ENCODE measurements at regions not wholly inside any gene's neighbourhood (a gene's known extent, or its start where the extent isn't known, plus 50 kb on each side); places are given as distances from the start of the nearest gene placed in this dataset.

GRCh38 chr14:87203346-87203745 lies 789.6 kb downstream of the GALC start:
- Histone ChIP-seq H3K4me1 (no peaks in the 10 kb centered on the region), H3K79me2 (ENCODE audit: low read depth) (no peaks in the 10 kb centered on the region), H3K9me3 (ENCODE audit: low read depth) (no peaks in the 10 kb centered on the region), H3K27me3 (no peaks in the 10 kb centered on the region), H3F3A (ENCODE audit: low read depth) (no peaks in the 10 kb centered on the region), H3K36me3 (no peaks in the 10 kb centered on the region), H4K20me1 (ENCODE audit: low read depth) (no peaks in the 10 kb centered on the region), H3K4me2 (no peak overlapping the region), H3K27ac (no peak overlapping the region), H3K9ac (no peak overlapping the region), H3K4me3 (no peak overlapping the region), H2AFZ (replicated peaks) (no peak overlapping the region)
- Mint-ChIP-seq H3K27me3 (ENCODE audit: insufficient read depth, low read depth) (no peaks in the 10 kb centered on the region), H3K9me3 (no peaks in the 10 kb centered on the region), H3K4me1 (no peaks in the 10 kb centered on the region), H3K4me3 (no peak overlapping the region), H3K27ac (no peak overlapping the region), H3K36me3 (no peaks in the 10 kb centered on the region)
- DNase-seq (ENCODE audit: low spot score), result no peak
- TF ChIP-seq, protein P1, sequence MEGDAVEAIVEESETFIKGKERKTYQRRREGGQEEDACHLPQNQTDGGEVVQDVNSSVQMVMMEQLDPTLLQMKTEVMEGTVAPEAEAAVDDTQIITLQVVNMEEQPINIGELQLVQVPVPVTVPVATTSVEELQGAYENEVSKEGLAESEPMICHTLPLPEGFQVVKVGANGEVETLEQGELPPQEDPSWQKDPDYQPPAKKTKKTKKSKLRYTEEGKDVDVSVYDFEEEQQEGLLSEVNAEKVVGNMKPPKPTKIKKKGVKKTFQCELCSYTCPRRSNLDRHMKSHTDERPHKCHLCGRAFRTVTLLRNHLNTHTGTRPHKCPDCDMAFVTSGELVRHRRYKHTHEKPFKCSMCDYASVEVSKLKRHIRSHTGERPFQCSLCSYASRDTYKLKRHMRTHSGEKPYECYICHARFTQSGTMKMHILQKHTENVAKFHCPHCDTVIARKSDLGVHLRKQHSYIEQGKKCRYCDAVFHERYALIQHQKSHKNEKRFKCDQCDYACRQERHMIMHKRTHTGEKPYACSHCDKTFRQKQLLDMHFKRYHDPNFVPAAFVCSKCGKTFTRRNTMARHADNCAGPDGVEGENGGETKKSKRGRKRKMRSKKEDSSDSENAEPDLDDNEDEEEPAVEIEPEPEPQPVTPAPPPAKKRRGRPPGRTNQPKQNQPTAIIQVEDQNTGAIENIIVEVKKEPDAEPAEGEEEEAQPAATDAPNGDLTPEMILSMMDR (IDR thresholded peaks at IDR 0.05), result no peak
- TF ChIP-seq EZH2 (IDR thresholded peaks at IDR 0.05), result no peak
- TF ChIP-seq EZH2phosphoT487 (IDR thresholded peaks at IDR 0.05), result no peak

DNA sequence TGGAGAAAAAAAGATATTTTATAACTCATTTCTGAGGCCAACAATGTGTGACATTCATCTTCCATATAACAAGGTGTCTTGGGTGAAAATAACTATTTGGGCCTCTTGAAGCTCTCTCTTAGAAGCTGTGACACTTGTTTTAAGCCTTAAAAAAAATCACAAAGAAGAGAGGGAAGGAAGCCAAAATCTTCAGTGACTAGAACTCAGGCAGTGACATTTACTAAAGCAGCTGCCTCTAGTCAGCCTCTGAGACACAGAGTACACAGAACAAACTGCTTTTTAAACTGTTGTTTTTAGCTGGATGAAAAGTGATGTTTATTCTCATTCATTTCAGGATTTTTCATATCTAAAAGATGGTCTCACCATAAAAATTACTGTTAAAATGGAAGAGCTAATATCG lies 793.6 kb downstream of the GALC start:
- no peaks in the 10 kb centered on the region for H3K4me1 Mint-ChIP-seq
- Histone ChIP-seq H3K79me2 (ENCODE audit: low read depth) (no peaks in the 10 kb centered on the region), H3K27me3 (no peaks in the 10 kb centered on the region), H3K9ac (no peak overlapping the region), H3K36me3 (no peaks in the 10 kb centered on the region), H3K4me1 (no peaks in the 10 kb centered on the region), H3K27ac (no peak overlapping the region), H3K9me3 (ENCODE audit: low read depth) (no peaks in the 10 kb centered on the region), H2AFZ (replicated peaks) (no peak overlapping the region), H3K4me3 (no peak overlapping the region), H3K4me2 (no peak overlapping the region), H4K20me1 (ENCODE audit: low read depth) (no peaks in the 10 kb centered on the region), H3F3A (ENCODE audit: low read depth) (no peaks in the 10 kb centered on the region)
- no peaks in the 10 kb centered on the region for H3K27me3 Mint-ChIP-seq (ENCODE audit: insufficient read depth, low read depth)
- H3K36me3 Mint-ChIP-seq, result no peaks in the 10 kb centered on the region
- TF ChIP-seq EZH2phosphoT487 (IDR thresholded peaks at IDR 0.05) (no peak), EZH2 (IDR thresholded peaks at IDR 0.05) (no peak)
- TF ChIP-seq, protein P1 (IDR thresholded peaks at IDR 0.05), result no peak
- no peaks in the 10 kb centered on the region for H3K9me3 Mint-ChIP-seq
- no peak for DNase-seq (ENCODE audit: low spot score)
- H3K27ac Mint-ChIP-seq, result no peak overlapping the region
- no peak overlapping the region for H3K4me3 Mint-ChIP-seq

DNA sequence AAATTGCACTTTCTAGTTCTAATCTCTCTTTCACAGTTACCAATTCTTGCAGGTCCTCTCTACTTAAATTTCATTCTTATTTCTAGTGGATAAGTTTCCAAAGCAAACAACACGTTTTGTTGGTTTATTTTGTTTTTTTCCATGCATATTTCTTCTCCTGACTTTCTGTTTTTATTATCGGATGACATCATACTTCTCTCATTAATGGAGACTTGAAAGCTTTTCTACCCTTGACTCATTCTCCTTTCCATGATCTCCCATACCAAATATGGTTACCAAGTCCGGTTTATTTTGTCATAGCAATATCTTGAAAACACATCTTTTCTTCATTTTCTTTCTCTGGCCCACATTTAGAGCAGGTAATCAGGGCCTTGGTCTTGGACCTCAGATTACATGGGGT lies 796.5 kb downstream of the GALC start:
- Histone ChIP-seq H3K27ac (no peak overlapping the region), H4K20me1 (ENCODE audit: low read depth) (no peaks in the 10 kb centered on the region), H3K4me3 (no peak overlapping the region), H3F3A (ENCODE audit: low read depth) (no peaks in the 10 kb centered on the region), H3K4me1 (no peaks in the 10 kb centered on the region), H3K9me3 (ENCODE audit: low read depth) (no peaks in the 10 kb centered on the region), H3K4me2 (no peak overlapping the region), H3K79me2 (ENCODE audit: low read depth) (no peaks in the 10 kb centered on the region), H3K9ac (no peak overlapping the region), H3K27me3 (no peaks in the 10 kb centered on the region), H2AFZ (replicated peaks) (no peak overlapping the region), H3K36me3 (no peaks in the 10 kb centered on the region)
- Mint-ChIP-seq H3K27me3 (ENCODE audit: insufficient read depth, low read depth) (peaks cover 3% of the 10 kb centered on the region), H3K9me3 (no peaks in the 10 kb centered on the region), H3K4me3 (no peak overlapping the region), H3K36me3 (no peaks in the 10 kb centered on the region), H3K4me1 (no peaks in the 10 kb centered on the region), H3K27ac (no peak overlapping the region)
- TF ChIP-seq, protein P1 (IDR thresholded peaks at IDR 0.05), result no peak
- TF ChIP-seq EZH2 (IDR thresholded peaks at IDR 0.05) (no peak), EZH2phosphoT487 (IDR thresholded peaks at IDR 0.05) (no peak)
- no peak for DNase-seq (ENCODE audit: low spot score)

- no peaks in the 10 kb centered on the region for H4K20me1 ChIP-seq (ENCODE audit: low read depth)
- H3F3A ChIP-seq (ENCODE audit: low read depth), result no peaks in the 10 kb centered on the region
- no peak overlapping the region for H3K4me2 ChIP-seq
- no peaks in the 10 kb centered on the region for H3K27me3 Mint-ChIP-seq (ENCODE audit: insufficient read depth, low read depth)
- H3K27me3 ChIP-seq, result peaks cover 20% of the 10 kb centered on the region
- DNase-seq (ENCODE audit: low spot score), result no peak
- TF ChIP-seq EZH2 (IDR thresholded peaks at IDR 0.05) (no peak), EZH2phosphoT487 (IDR thresholded peaks at IDR 0.05) (no peak)
- TF ChIP-seq, protein P1 (IDR thresholded peaks at IDR 0.05), result no peak
- no peak overlapping the region for H3K4me3 ChIP-seq
- H3K79me2 ChIP-seq (ENCODE audit: low read depth), result no peaks in the 10 kb centered on the region
- H3K9me3 ChIP-seq (ENCODE audit: low read depth), result no peaks in the 10 kb centered on the region
- H3K4me3 Mint-ChIP-seq, result no peak overlapping the region
- H3K36me3 Mint-ChIP-seq, result no peaks in the 10 kb centered on the region
- H3K27ac ChIP-seq, result no peak overlapping the region
- H3K36me3 ChIP-seq, result no peaks in the 10 kb centered on the region
- peaks cover 12% of the 10 kb centered on the region for H3K4me1 Mint-ChIP-seq
- H3K4me1 ChIP-seq, result peaks cover 18% of the 10 kb centered on the region
- H3K27ac Mint-ChIP-seq, result no peak overlapping the region
- no peak overlapping the region for H2AFZ ChIP-seq (replicated peaks)
- no peaks in the 10 kb centered on the region for H3K9me3 Mint-ChIP-seq
- no peak overlapping the region for H3K9ac ChIP-seq
Measured at GRCh38 chr14:87187786-87188185, 805.2 kb downstream of the GALC start.

All from neural progenitor cell (in vitro differentiated cells).